ENCODE measurements at regions not wholly inside any gene's neighbourhood (a gene's known extent, or its start where the extent isn't known, plus 50 kb on each side); places are given as distances from the start of the nearest gene placed in this dataset.
A peak's percentile ranks its signal among the peaks of the same experiment; 100 is the strongest.

DNA sequence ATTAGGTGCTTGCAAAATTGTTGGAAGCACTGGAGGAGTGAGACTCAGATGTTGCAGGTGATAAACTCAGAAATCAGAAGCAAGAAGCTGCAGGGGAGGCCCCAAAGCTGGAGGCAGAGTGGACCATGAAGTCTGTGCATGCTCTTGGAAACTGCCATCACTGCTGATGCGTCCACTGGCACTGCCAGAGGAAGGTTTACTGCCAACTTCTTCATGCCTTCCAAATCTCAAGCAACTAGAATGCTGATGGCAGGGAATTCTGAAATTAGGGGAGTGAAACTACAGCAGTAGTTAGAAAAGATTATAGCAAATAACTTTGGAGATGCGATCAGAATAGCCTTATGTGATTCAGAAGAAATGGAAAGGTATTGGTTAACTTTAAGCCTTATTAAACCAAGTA is 277.1 kb upstream of the SDK2 start:
- DNase-seq = no peak

DNA sequence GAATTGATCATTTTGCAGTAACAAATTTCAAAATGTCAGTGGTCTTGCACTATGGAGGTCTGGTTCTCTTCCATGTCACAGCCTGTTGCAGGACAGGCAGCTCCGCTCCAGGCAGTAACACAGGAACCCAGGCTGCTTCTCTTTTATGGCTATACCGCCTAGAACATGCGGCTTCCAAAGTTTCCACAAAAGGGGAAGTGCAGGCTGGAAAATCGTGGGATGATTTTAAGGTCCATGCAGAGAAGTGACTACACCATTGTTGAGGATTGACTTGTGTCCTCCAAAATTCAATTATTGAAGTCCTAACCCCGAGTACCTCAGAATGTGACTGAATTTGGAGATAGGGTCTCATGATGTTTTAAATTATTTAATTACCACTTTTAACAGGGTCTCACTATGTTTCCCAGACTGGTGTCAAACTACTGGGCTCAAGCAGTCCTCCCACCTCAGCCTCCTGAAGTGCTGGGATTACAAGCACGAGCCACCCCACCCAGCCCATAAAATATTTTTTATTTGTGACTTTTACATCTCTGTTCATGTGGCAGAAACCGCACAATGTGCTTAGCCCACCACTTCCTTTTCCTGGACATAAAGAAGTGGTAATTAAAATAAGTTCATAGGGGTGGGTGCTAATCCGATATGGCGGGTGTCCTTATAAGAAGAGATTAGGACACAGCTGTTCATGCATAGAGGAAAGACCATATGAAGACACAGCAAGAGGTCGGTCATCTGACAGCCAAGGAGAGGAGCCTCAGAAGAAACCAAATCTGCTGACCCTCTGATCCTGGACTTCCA is 279.2 kb upstream of the RPL38 start:
- DNase-seq = no peak

DNA sequence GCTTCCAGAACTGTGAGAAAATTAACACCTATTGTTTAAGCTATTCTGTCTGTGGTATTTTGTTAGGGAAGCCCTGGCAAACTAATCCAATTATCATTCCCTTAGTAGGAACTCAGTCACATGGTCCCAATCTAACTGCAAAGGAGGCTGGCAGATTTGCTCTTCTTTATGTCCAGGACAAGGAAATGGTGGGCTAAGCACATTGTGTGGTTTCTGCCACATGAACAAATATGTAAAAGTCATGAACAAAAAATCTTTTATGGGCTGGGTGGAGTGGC is 278.6 kb upstream of the RPL38 start:
- no peak for DNase-seq

DNA sequence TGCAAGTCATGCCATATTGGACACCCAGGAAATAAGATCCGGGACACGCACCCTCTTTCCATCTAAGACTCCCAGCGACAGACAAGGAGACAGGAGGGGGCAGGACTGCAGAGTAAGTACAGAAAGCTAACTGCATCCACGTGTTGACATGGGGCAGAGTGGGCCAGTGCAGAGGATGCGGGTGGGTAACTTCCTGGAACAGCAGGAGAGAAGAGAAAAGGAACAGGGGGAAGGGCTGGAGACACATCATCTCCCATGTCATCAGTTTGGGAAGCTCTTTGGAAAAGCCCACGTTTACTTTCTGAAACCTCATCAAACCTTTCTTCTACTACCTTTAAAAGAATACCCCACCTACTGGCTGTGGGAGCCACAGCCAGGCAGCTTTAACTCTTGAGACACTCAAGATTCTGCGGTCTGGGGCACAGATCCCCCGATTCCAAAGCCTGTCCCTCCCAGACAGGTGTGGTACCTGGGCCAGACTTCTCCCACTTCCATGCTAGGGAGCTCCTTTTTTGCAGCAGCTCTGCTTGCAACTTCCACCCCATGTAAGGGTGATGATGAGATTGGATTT is 273.5 kb upstream of the RPL38 start:
- DNase-seq = no peak

DNA sequence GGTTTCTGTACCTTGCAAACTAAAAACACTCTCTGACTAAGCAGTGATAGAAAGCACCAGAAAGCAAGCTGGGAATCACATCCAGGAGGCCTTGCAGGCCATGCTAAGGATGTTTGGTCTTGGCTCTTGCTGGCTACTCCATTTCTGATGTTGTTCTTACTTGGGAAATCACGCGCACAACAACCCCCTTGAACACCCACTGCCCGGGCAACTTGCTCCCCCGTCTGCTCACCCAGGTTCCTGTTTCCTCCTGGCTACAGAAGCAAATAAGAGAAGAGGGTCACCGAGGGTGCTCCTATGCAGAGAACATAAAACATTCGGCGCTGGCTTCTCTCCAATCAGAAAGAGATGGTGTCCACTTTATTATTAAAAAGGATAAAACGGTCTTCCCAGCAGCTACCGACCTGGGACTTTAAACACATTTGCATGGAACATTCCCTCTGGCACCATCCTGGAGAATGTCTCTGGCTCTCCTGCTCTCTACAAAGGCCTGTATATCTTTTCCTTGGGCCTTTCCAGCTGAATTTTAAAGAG is 271.2 kb upstream of the RPL38 start:
- no peak for DNase-seq

DNA sequence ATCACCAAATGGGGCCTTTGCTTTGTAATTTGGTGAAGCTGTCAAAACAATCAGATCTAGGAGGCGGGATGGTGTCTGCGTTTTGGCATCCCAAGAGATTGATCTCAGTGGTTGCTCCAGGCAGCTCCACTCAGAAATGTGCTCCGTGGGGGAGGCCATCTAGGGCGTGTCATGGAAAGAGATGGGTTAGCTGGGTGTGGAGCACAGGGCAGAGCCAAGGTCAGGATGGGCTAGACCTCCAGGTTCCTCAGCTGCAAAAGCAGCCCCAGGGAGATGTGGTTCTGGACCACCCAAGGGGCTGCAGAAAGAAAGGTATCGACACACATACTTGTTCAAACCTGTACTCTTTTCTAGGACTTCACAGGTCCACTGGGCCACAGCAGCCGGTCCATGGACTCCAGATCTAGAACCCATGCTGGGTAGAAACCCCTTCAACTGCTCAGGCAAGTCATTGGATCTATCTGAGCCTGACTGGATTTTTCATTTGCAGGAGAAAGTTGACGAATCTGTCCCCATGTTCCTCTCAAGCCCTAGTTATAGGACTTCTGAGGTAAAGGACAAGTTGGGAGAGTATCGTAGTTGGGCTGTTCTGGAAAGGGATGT is 270.2 kb upstream of the RPL38 start:
- DNase-seq = no peak

DNA sequence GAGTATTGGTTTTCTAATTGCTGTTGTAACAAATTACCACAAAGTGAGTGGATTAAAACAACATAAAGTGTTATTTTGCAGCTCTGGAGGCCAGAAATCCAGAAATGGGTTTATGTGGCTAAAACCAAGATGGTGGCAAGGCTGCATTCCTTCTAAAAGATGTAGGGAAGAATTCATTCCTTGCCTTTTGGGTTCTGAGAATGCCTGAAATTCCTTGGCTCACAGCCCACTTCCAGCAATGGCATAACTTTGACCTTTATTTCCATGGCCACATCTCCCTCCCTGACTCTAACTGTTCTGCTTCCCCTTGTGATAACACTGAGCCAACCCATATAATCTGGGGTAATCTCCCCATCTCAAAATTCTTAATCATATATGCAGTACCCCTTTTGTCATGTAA is 269.6 kb upstream of the RPL38 start:
- DNase-seq = no peak

DNA sequence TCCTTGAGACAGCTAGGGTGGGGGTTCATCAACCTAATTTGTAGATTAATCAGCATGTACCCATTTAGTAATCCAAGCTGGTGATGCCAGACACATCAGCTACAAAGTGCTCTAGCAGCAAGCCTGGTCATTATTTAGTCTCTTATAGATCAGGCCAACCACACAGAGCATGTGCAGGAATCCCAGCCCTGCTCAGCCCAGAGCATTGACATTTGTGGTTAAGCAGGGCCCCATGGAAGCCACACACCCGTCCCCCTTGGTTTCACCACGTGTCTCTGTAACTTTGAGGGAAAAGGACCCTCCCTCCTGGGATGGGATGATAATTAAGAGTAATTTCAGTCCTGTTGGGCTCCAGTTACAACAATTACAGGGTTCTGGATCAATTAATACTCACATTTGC is 268.8 kb upstream of the RPL38 start:
- DNase-seq = no peak

DNA sequence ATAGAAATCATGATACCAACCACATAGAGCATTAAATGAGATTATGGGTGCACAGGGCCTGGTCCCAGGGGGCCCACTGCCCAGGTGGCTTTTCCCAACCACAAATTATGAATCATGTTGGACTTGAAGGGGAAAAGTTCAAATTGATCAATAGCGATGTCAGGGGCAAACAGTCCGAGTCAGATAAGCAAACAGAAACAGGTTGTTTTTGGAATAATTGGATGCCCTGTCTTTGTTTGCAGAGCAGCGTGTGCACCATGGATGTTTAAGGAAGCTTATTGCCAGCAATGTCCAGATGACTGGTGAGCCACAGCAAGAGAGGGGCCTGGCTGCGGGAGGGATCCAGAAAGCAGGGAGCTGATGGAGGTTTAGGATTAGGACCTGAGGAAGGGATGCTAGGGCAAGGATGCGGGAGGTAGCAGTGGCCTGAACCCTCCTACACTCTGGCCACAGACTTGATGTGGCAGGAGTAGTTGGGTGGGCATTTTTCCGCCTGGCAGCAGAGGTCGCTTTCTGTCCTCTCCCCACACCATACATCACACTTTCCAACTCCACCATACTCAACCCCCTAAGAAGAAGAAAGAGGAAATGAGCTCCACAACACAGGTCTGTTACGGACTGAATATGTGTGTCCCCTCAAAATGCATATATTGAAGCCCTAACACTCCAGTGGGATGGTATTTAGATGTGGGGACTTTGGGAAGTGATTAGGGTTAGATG is 266.4 kb upstream of the RPL38 start:
- DNase-seq = no peak

DNA sequence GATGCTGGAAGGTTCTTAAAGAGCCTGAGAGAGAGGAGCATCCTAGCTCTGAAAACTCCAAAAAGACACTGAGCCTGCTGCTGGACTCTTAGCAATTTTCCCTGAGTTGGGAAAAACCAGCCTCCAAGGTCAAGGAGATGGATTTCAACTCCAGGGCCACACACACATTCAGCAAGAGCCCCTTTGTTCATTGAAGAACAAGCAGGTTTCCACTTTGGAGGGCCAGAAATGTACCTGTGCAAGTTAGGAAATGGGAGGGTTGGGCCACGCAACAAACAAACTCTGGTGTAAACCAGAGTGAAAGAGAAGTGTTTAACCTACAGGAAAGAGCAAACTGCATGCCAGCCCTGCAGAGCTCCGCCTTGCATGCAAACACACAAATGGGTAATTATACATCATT is 264.8 kb upstream of the RPL38 start:
- no peak for DNase-seq

DNA sequence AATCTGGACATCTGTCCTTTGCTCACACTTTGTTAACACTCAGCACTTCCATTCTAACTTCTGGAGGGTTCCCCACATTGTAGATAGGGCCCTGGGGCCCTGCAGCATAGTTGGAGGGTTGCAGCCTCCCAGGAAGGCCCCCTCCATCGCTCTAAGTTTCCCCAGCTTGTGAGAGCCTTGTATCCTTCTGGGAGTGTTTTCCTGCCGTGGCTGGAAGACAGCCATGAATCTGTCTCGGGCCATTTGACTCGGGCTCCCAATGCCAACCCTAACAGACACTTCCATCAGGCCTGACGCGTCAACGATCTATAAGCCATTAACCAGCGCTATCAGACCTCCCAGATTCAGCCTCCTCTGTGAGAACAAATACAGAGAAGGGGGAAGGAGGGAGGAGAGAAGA is 263.7 kb upstream of the RPL38 start:
- DNase-seq = no peak

DNA sequence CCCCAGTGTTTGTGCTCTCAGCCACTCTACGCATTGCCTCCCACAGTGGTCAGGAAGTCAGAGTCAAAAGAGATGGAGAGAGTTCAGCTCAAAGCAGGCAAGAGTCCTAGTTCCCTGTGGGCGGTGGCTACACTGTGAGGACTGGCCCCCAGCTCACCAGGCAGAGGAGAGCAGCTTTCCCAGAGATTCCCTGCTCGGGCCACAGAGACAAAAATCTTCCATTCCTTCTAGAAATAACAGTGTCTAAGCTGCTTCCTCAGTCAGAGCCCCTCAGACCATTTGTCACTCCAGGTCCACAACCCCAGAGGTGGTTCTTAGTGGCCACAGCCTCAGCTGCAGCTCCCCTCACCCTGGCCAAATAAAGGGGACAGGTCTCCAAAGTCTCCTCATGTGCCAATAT is 263.0 kb upstream of the RPL38 start:
- DNase-seq = no peak

DNA sequence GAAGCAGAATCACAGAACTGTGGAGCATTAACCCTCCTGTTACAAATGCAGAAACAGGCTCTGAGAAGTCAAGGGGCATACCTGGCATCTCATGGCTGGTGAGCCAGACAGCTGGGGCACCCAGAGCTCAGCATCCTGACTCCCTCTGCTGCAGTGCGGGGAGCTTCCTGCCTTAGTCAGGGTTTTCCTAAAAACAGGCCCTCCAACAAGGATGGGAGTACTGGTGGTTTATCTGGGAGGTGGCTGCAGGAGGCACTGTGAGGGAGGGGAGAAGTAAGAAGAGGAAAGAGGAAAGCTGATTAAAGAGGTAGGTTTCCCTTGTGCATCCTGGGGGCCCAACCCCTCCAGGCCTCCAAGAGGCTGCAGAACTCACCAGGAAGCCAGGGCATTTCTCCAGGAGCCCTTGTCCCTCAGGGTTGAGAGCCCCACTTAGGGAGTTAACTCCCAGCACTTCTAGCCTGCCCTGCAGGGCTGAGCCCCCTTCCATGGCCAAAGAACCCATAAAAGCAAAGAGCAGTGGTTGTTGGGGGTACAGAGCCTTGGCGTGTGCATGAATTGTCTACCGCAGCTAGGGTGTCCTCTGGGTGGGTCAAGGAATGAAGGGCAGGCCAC is 261.5 kb upstream of the RPL38 start:
- no peak for DNase-seq

DNA sequence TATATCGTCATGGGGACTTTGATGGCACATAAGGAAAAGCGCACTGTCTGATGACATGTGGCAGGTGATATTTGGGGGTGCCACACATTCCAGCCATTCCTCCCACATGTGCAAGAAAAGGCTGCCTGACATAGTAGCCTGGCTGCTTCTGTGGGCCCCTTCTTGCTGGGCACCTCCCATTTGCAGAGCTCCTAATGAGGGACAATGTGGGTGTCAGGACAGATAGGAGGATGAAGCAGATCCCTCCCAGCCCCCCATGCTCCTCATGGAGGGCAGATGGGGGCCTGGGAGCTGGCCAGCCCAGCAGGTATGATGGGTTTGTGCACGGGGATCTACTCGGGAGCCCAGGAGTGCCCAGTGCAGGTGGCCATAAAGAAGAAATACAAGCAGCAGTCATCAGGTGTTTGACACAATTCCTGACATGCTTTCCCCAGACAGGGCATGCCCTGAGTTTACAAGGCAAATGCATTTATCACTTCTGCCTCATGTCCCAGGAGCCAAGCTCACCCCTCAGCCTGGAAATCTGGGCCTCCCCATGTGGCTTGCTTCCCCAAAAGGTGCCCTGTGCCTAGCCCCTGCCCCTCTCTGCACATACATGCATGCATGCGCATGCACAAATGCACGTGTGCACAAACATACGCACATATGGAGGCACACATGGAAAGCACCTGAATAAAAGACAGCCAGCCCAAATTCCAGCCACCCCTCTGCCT is 260.6 kb upstream of the RPL38 start:
- DNase-seq = no peak

DNA sequence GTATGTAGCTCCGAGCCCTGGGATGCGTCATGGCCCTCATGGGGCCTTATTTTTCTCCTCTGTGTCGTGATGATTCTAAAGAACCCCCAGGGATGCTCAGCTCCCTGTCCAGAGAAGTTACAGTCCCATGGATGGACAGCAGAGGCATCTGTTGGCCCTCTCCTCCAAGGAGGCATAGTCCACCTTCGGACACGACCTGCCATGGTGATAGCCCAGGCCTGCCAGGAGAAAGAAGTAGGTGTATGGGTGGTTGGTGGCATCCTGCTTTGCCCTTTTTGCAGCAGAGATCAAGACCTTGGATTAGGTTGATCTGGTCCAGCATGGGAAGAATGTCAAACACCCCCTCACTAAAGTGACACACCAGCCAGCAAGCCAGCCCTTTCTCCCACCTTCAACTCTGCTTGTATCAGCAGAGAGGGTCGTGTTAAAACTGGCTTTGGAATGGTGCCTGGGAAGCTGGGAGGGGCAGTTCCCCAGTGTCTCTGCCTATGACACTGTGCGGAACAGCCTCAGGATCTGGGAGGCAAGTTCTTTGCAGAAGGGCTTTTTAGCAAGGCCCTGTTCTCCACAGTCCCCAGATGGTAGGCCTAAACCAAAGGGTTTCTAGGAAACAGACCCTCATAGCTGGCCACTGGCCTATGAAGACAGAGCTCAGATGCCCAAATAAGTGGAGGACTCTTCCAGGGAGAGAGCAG is 259.9 kb upstream of the RPL38 start:
- DNase-seq = no peak

DNA sequence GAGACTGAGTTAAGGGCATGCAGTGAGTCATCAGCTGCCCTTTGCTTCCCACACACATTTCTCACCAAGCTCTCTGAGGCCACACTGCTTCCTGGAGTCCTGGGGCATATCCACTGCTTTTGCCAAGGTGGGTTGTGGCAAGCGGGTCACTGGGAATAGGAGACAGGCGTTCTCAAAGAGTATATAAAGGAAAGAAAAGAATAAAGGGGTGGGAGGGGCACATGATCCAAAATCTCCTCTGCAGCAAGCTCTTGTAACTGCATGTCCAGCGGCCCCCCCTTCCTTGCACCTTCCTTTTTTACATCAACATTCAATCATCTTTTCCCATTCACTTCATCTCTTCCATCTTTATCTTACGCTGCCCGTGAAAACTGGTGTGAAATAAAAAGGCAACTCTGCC is 259.1 kb upstream of the RPL38 start:
- DNase-seq = no peak

DNA sequence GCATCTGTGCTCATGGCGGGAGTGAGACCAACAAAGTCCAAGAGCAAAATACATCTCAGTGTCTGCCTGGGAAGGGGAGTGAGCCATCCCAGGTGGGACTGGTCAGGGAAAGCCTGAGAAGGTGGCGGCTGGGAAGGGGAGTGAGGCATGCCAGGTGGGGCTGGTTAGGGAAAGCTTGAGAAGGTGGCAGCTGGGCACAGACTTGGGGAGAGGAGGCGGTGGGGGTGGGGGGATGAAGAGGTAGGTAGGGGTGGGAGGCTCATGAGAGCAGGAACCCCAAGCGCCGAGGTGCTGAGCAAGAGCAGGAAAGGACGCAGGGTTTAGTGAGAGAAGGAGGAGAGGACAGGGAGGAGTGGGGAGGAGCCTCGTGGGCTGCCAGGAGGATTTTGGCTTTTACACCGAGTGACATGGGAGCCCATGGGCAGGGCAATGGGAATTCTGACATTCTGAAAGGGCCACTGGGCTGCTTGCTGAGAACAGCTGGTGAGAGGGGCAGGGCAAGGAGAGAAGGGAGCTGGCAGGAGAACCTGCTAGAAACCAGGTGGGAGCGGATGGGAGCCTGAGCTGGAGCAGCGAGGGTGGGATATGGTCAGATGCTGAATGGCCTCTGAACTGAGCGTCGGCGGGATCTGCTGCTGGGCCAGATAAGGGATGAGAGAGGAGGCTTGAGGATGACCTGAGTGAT is 256.1 kb upstream of the RPL38 start:
- DNase-seq = no peak

DNA sequence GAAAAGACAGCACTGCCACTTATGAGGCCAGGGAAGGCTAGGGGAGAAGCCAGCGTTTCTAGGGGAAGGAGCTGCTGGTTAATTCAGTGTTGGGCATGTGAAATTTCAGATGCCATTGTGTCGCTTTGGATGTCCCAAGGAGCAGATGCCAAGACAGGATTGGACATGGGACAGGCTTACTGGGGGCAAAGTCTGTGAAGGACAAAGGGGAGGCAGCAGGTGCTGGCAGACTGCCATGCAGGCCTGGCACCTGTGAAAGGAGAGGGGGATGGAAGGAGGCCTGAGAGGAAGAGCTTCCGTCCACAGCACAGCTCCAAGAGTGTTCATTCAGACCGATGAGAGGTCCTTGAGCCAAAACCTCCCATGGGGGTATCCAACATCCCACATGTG is 255.5 kb upstream of the RPL38 start:
- no peak for DNase-seq

DNA sequence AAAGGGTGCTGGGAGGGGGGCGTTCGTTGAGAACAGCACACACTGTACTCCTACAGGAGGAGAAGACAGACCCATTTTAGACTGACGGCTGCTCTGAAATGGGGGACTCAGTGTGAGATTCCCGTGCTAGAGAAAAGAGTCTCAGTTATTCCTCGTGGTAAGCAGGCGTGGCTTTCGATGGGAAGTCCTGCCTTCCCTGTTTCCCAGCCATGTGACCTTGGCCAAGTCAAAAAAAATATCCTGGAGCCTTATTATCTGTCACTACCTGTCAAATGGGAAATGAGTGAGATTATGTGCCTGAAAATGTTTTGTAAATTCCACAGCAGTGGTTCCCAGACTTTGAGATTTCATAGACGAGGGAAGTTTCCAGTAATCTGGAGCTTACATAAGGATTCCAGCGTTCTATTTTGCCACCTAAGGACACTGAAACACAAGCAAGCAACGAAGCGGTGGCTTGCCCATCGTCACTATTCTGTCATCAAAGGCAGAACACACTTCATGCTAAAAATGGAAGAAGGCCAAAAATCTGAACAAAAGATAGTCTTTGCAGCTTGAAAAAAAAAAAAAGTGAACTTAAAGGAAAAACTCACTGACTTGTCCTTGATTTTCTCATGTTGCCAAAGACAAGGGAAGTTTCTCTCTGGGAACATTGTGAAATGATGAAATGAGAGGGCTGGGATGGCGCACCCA is 253.4 kb upstream of the RPL38 start:
- peak in 1 of 51 donors; percentile 6 for DNase-seq

DNA sequence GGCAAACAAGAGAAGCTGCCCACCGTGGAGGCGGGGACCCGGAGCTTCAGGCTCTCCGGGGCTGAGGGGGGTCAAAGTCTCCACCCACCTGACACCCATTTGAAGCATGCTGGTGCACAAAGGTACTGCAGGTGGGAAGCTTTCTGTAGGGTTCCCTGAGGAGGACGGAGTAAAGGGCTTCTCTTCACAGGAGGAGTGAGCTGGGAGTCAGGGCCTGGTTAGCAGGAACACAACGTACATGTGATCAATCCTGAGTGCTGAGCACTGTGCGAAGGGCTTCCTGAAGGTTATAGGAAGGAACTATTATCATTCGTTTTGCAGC is 252.9 kb upstream of the RPL38 start:
- DNase-seq = no peak
